ENCODE measurements at regions not wholly inside any gene's neighbourhood (a gene's known extent, or its start where the extent isn't known, plus 50 kb on each side); places are given as distances from the start of the nearest gene placed in this dataset.

- DNase-seq (ENCODE audit: low spot score): no peak
Measured at GRCh38 chr10:78932861-78933260, 135.9 kb upstream of the ZMIZ1 start.

GRCh38 chr10:78933828-78934531 is 134.8 kb upstream of the ZMIZ1 start:
- TF ChIP-seq CTCF (IDR thresholded peaks at IDR 0.05): no peak
- DNase-seq (ENCODE audit: low spot score): no peak
- no peaks in the 10 kb centered on the region for H3K36me3 Mint-ChIP-seq (ENCODE audit: low read depth)
- H3K4me1 Mint-ChIP-seq (ENCODE audit: low read depth): peaks cover 37% of the 10 kb centered on the region
- H3K27me3 Mint-ChIP-seq (ENCODE audit: low read depth): no peaks in the 10 kb centered on the region
- H3K4me3 Mint-ChIP-seq (ENCODE audit: unreplicated experiment): no peak overlapping the region
- H3K27ac Mint-ChIP-seq (ENCODE audit: unreplicated experiment): no peak overlapping the region
- no peaks in the 10 kb centered on the region for H3K9me3 Mint-ChIP-seq (ENCODE audit: low read depth)

More at GRCh38 chr10:78932861-78933260, 135.9 kb upstream of the ZMIZ1 start:
- no peak overlapping the region for H3K4me3 Mint-ChIP-seq (ENCODE audit: unreplicated experiment)
- no peaks in the 10 kb centered on the region for H3K36me3 Mint-ChIP-seq (ENCODE audit: low read depth)
- no peak for TF ChIP-seq CTCF (IDR thresholded peaks at IDR 0.05)
- peaks cover 37% of the 10 kb centered on the region for H3K4me1 Mint-ChIP-seq (ENCODE audit: low read depth)
- no peaks in the 10 kb centered on the region for H3K27me3 Mint-ChIP-seq (ENCODE audit: low read depth)
- no peaks in the 10 kb centered on the region for H3K9me3 Mint-ChIP-seq (ENCODE audit: low read depth)
- no peak overlapping the region for H3K27ac Mint-ChIP-seq (ENCODE audit: unreplicated experiment)

- Mint-ChIP-seq H3K9me3 (ENCODE audit: low read depth) (no peaks in the 10 kb centered on the region), H3K27ac (ENCODE audit: unreplicated experiment) (no peak overlapping the region), H3K4me3 (ENCODE audit: unreplicated experiment) (no peak overlapping the region), H3K27me3 (ENCODE audit: low read depth) (no peaks in the 10 kb centered on the region), H3K4me1 (ENCODE audit: low read depth) (peaks cover 37% of the 10 kb centered on the region), H3K36me3 (ENCODE audit: low read depth) (no peaks in the 10 kb centered on the region)
- no peak for TF ChIP-seq CTCF (IDR thresholded peaks at IDR 0.05)
- no peak for DNase-seq (ENCODE audit: low spot score)
Measured at GRCh38 chr10:78934532-78934898, 134.3 kb upstream of the ZMIZ1 start.

- no peak for TF ChIP-seq CTCF (IDR thresholded peaks at IDR 0.05)
- no peaks in the 10 kb centered on the region for H3K27me3 Mint-ChIP-seq (ENCODE audit: low read depth)
- H3K27ac Mint-ChIP-seq (ENCODE audit: unreplicated experiment): no peak overlapping the region
- no peaks in the 10 kb centered on the region for H3K9me3 Mint-ChIP-seq (ENCODE audit: low read depth)
- peaks cover 37% of the 10 kb centered on the region for H3K4me1 Mint-ChIP-seq (ENCODE audit: low read depth)
- no peaks in the 10 kb centered on the region for H3K36me3 Mint-ChIP-seq (ENCODE audit: low read depth)
- no peak overlapping the region for H3K4me3 Mint-ChIP-seq (ENCODE audit: unreplicated experiment)
- no peak for DNase-seq (ENCODE audit: low spot score)
Measured at GRCh38 chr10:78934994-78935602, 133.7 kb upstream of the ZMIZ1 start.

GRCh38 chr10:78935697-78936407 is 132.9 kb upstream of the ZMIZ1 start:
- no peak for TF ChIP-seq CTCF (IDR thresholded peaks at IDR 0.05)
- Mint-ChIP-seq H3K9me3 (ENCODE audit: low read depth) (no peaks in the 10 kb centered on the region), H3K4me3 (ENCODE audit: unreplicated experiment) (no peak overlapping the region), H3K27me3 (ENCODE audit: low read depth) (no peaks in the 10 kb centered on the region), H3K4me1 (ENCODE audit: low read depth) (peaks cover 30% of the 10 kb centered on the region), H3K27ac (ENCODE audit: unreplicated experiment) (no peak overlapping the region), H3K36me3 (ENCODE audit: low read depth) (no peaks in the 10 kb centered on the region)
- DNase-seq (ENCODE audit: low spot score): no peak
